ENCODE measurements at regions not wholly inside any gene's neighbourhood (a gene's known extent, or its start where the extent isn't known, plus 50 kb on each side); places are given as distances from the start of the nearest gene placed in this dataset.

- no peak for DNase-seq (ENCODE audit: low read depth in 3 of 3, low spot score in 1 of 3)
Observed at GRCh38 chr21:27683292-27683691, 716.4 kb upstream of the ADAMTS5 start.

- DNase-seq (ENCODE audit: low read depth in 3 of 3, low spot score in 1 of 3) = no peak
Observed at GRCh38 chr21:27681841-27682240, 715.0 kb upstream of the ADAMTS5 start.

DNA sequence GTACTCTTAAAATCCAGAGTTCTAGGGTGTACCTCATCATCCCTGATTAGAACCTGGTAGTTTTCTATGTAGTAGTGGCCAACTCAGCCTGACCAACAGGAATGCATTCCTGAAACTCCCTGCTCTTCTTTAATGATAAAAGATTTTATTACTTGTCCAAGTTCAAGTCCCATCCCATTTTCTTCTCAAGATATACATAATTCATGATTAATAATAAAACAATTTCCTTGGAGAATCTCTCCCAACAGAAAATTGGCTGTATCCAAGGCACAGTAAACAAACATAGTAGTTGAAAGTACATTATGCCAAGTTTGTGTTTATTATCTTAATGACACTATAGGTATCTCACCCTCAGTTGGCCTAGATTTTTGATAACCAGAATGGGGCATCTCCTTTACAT is 714.1 kb upstream of the ADAMTS5 start:
- no peak for DNase-seq (ENCODE audit: low read depth in 3 of 3, low spot score in 1 of 3)

DNA sequence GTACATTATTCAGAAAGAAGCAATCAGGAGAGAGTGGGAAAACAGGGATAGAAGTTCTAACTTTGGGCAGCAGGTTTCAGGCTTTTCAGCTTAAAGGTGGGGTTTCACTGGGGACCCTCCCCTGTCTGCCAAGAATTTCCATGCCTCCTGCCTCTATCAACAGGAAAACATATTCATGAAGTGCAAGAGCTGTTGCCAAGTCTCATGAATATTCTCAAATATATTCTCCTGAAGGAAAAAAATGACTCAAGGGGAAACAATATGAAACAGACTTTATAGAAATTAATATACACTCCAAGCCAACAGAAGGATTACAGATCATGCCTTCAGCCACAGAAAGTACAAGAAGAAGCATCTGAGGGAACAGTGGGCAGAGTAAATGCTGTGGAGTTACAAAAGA is 713.3 kb upstream of the ADAMTS5 start:
- no peak for DNase-seq (ENCODE audit: low read depth in 3 of 3, low spot score in 1 of 3)

- no peak for DNase-seq (ENCODE audit: low read depth in 3 of 3, low spot score in 1 of 3)
Observed at GRCh38 chr21:27678511-27678910, 711.6 kb upstream of the ADAMTS5 start.

DNA sequence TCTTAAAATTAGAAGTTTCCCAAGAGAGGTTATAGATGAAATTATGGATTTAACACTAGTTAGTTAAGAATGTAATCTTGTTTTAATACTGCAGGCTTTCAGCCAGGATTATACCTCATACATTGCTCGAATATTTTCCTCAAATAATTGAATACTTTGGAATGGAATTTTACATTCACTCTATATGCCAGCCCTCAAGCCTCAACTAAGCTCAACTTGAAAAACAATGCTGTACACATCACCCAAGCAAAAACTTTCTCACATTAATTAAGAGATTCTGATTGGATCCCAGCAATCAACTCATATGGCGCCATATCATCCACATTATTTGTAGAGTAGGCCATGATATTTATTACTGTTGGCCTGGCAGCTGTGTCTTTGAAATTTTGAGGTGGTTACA is 710.7 kb upstream of the ADAMTS5 start:
- DNase-seq (ENCODE audit: low read depth in 3 of 3, low spot score in 1 of 3) = no peak

DNA sequence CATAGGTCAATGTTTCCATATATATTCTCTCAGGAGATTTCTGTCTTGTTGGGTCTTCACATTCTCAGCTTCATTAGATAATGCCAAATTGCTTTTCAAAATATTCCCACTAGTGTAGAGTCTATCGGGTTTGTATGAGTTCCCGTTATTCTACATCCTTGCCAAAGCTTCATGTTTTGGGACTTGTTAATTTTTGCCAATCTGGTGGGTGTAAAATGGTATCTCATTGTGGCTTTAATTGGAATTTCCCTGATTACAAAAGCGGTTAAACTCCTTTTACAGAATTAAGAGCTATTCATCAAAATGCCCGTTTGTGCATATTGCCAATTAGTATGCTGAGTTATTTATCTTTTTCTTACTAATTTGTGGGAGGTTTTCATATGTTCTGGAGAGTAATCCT is 708.4 kb upstream of the ADAMTS5 start:
- DNase-seq (ENCODE audit: low read depth in 3 of 3, low spot score in 1 of 3) = no peak

GRCh38 chr21:27674041-27674615 is 707.2 kb upstream of the ADAMTS5 start:
- no peak for DNase-seq (ENCODE audit: low read depth in 3 of 3, low spot score in 1 of 3)

GRCh38 chr21:27673581-27673980 is 706.7 kb upstream of the ADAMTS5 start:
- DNase-seq (ENCODE audit: low read depth in 3 of 3, low spot score in 1 of 3) = no peak

DNA sequence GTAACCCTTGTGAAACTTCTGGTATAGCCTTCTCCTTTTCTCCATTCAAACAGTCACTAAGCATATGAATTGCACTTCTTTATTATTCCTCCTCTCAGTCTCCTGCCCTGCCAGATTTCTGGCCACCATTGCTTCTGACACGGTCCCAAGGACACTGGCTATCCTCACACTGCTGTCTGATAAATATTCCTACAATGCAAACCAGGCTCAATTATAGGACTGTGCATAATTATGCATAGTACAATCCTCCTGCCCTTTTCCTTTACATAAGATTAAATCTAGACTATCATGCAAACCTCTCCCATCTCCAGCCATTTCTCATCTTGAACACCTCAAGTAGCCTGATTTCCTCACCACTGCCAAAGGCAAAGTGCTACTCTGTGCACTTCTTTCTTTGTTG is 704.3 kb upstream of the ADAMTS5 start:
- no peak for DNase-seq (ENCODE audit: low read depth in 3 of 3, low spot score in 1 of 3)

- no peak for DNase-seq (ENCODE audit: low read depth in 3 of 3, low spot score in 1 of 3)
Observed at GRCh38 chr21:27653481-27653880, 686.6 kb upstream of the ADAMTS5 start.

GRCh38 chr21:27649762-27650161 is 682.9 kb upstream of the ADAMTS5 start:
- DNase-seq (ENCODE audit: low read depth in 3 of 3, low spot score in 1 of 3) = no peak

DNA sequence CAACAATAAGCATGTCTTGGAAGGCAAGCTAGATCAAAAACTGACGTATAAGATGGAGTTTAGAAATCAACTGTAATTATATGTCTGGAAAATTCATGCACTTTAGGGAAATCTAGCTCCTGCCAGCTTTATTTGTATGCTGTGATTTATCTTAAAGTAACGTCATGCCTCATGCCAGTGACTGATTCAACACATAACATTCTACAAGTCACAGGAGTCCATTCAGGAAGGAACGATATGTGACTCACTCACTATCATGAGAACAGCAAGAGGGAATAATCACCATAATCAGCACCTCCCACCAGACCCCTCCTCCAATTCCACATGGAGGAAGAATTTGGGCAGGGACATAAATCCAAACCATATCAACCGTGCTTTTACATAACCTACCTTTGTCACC is 682.4 kb upstream of the ADAMTS5 start:
- no peak for DNase-seq (ENCODE audit: low read depth in 3 of 3, low spot score in 1 of 3)

- no peak for DNase-seq (ENCODE audit: low read depth in 3 of 3, low spot score in 1 of 3)
Observed at GRCh38 chr21:27648560-27648959, 681.7 kb upstream of the ADAMTS5 start.

DNA sequence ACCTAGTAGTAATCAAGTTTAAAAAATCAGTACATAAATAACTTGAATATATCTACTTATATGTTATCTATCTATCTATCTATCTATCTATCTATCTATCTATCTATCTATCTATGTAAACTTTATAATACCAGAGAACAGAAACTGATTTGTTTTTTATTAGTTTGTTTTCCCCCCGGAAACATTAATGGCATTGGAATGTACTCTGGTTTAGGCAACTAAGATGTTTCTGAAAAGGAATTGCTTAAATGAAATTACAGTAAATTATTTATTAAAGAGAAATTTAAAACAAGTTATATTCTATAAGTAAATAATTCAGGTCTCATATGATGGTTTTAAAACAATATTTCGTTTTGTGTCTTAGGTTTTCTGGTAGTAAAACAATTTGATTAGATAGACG is 681.0 kb upstream of the ADAMTS5 start:
- DNase-seq (ENCODE audit: low read depth in 3 of 3, low spot score in 1 of 3) = no peak

GRCh38 chr21:27647401-27647800 is 680.5 kb upstream of the ADAMTS5 start:
- DNase-seq (ENCODE audit: low read depth in 3 of 3, low spot score in 1 of 3) = no peak

DNA sequence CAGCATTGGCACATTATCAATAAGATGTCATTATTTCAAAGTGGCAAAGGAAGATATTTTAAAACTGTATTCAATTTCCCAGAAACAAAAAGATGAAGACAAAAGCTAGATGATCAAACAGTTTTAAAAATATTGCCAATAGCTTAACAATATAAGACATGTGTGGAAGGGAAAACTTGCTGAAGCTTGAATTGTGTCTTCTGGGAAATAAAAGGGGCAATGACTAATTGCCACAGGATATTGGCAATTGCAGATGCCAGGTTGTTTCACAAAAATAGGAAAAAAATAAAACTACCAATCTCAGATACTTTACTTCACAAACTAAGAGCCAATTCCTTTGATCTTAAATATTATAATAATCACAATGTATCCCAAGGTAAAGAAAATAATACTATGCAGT is 679.8 kb upstream of the ADAMTS5 start:
- no peak for DNase-seq (ENCODE audit: low read depth in 3 of 3, low spot score in 1 of 3)

DNA sequence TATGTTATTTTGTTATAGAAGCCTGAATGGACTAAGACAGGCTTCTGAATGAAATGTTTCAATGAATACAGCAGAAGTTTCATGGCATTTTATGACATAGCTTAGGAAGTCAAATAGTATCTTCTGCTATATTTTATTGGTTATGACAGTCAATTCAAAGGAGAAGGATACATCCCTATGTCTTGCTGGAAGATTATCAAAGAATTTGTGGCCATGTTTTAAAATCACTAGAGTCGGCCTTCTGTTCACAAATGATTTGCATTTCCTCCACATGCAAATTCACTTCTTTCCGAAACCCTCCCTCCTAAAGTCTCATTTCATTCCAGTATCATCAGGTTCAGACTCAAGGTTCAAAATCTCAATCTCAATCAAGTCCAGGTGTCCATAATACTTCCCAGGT is 679.2 kb upstream of the ADAMTS5 start:
- no peak for DNase-seq (ENCODE audit: low read depth in 3 of 3, low spot score in 1 of 3)

DNA sequence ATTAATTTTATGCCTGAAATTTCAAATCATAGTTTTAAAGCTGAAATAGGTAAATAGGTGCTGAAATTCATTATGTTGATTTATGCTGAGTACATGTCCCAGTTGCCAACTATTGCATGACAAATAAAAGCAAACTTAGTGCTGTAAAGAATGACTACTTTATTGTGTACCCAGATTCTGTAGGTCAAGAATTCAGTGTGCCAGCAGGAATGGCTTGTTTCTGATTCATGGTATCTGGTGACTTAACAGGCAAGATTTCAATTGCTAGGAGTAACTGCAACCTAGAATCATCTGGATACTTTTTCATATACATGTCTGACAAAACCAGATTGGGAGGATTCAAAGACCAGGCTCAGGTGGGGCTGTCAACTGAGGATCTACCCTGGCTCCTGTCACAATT is 678.4 kb upstream of the ADAMTS5 start:
- DNase-seq (ENCODE audit: low read depth in 3 of 3, low spot score in 1 of 3) = no peak

DNA sequence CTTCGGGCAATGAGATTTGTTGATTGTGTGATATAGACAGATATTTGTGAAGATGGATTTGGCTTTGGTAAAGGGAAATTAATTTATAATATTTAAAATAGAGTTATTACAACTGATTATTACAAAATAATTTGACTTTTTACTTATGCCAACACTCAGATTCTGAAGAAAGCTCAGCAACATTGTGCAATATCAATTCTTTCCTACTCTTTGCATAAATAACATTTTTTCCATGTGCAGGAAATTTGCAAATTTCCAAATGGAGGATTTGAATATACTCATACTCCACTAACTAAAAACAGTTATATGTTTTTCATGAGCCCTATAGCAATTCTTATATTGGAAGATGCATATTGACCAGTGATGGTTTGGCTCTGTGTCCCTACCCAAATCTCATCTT is 676.4 kb upstream of the ADAMTS5 start:
- no peak for DNase-seq (ENCODE audit: low read depth in 3 of 3, low spot score in 1 of 3)

DNA sequence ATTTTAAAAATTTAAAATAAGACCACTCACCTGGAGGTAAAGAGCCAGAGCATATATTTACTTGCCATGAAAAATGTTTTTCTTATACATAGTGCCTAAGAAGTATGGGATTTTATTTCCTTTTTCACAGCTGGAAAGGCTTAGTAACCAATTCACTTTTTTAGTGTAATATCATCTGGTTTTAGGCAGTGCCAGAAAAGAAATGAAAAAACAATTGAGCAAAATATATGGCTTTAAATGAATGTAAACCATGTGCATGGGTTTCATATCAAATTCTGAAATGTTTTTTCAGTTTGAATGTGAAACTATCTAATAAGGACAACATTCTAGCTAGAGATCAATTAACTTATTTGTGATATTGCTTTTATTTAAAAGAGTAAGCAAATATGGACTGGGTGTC is 672.4 kb upstream of the ADAMTS5 start:
- no peak for DNase-seq (ENCODE audit: low read depth in 3 of 3, low spot score in 1 of 3)

DNA sequence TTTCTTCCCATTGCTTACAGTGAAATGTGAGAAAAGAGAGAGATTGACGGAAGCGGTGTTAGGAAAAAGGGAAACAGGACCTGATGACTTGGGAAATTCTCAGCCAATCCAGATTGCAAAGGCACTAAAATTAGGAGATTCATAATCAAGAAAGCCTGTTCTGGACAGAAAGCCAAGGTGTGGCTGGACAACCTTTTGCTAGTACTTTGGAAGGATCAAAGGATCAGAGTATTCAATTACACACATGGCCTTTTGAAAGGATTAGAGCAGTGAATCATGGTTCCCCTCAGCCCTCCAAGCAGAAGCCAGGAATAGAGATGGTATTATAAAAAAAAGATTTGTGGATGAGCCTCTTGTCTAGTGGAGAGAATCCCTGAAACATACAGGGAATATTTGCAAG is 669.8 kb upstream of the ADAMTS5 start:
- DNase-seq (ENCODE audit: low read depth in 3 of 3, low spot score in 1 of 3) = no peak

- DNase-seq (ENCODE audit: low read depth in 3 of 3, low spot score in 1 of 3) = no peak
Observed at GRCh38 chr21:27633631-27634030, 666.7 kb upstream of the ADAMTS5 start.

DNA sequence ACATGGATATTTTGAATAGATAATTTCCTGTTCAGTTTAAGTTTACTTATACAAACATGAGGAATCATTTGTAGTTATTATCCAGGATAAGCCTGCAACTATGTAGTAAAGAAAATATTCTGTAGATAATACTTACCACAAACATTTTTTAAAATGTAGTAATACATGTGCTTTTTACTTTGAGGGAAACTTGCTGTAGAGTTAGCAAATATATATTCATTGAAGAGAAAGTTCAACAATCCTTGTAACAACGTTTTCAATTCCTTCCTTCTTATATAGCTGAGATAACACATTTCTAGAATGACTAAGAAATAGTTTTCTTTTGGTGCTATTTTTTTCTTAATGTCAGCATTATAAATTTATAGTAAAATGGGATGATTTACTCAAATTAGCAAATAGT is 664.6 kb upstream of the ADAMTS5 start:
- no peak for DNase-seq (ENCODE audit: low read depth in 3 of 3, low spot score in 1 of 3)

Measured in stimulated activated CD4-positive, alpha-beta T cell treated with anti-CD3 and anti-CD28 coated beads, TNF-alpha, amount 100 ng/mL, for 1 hour (primary cell).